HepG2 (cell line): ENCODE measurements at regions not wholly inside any gene's neighbourhood (a gene's known extent, or its start where the extent isn't known, plus 50 kb on each side); places are given as distances from the start of the nearest gene placed in this dataset.
A peak's percentile ranks its signal among the peaks of the same experiment; 100 is the strongest.

Source experiments
- ATAC-seq: fragments of 200-7000 bp; cut with Tn5 transposase; 3 replicates; pipeline ENCODE4 v1.9.1; 2020; ENCODE audit warnings: mild to moderate bottlenecking, moderate library complexity
- BruUV-seq: library from RNA; stranded (reverse); fragments of 400-500 nt; replicated peaks from 2 replicates; lab custom pipeline; 2021; lab: Mats Ljungman, UMichigan
- CTCF ChIA-PET: fragments of 300-600 bp; formaldehyde crosslinking; extraction: SDS; loops from one replicate; lab custom pipeline; 2021; ENCODE audit warnings: low total read pairs, inconsistent platforms, low intra/inter-chr PET ratio; lab: Yijun Ruan, JAX
- POLR2A ChIA-PET: fragments of 350-600 bp; sonication (Branson Sonifier 250); formaldehyde crosslinking; loops from one replicate; lab custom pipeline; 2020; ENCODE audit warnings: antibody characterized with exemption, inconsistent platforms; lab: Yijun Ruan, JAX
- DNase-seq: peaks from one replicate; pipeline ENCODE4 v3.0.0-alpha.2; 2015; ENCODE audit warnings: low spot score
- FAIRE-seq: peaks from 3 replicates; lab custom pipeline; 2011; peaks lifted over from hg19 to GRCh38; lab: Jason Lieb, UNC
- H2AFZ ChIP-seq: one replicate; pipeline ENCODE4 v1.6.1; 2011; ENCODE audit warnings: low read length, inconsistent platforms
- H3K27ac ChIP-seq: fragments of 300-600 bp; 3 replicates; pipeline ENCODE4 v1.8.0; 2011; ENCODE audit warnings: mixed run types, mild to moderate bottlenecking, mixed read lengths, low read length, inconsistent platforms; ENCODE audit not compliant: insufficient read depth; ENCODE audit errors: extremely low read length
- H3K27me3 ChIP-seq, 2 experiments: fragments of 200-600 bp in 1 of 2; 2 replicates in 1 of 2; 3 replicates in 1 of 2; pipeline versions ENCODE4 v1.6.0 to v1.8.0; 2011; ENCODE audit warnings: low read length in 2 of 2, mild to moderate bottlenecking in 2 of 2, moderate library complexity in 2 of 2, inconsistent platforms in 1 of 2; ENCODE audit not compliant: insufficient read depth in 2 of 2, control insufficient read depth in 1 of 2
- H3K36me3 ChIP-seq, 2 experiments: fragments of 200-600 bp in 1 of 2; replicated peaks in 1 of 2; 2 replicates in 1 of 2; 3 replicates in 1 of 2; pipeline versions ENCODE4 v1.5.1 to v1.8.0; 2011; ENCODE audit warnings: low read length in 2 of 2, inconsistent platforms in 1 of 2; ENCODE audit not compliant: insufficient read depth in 2 of 2, control insufficient read depth in 1 of 2
- H3K4me1 ChIP-seq: 2 replicates; pipeline ENCODE4 v1.5.1; 2012; ENCODE audit warnings: low read length, inconsistent platforms; ENCODE audit not compliant: insufficient read depth
- H3K4me2 ChIP-seq: 2 replicates; pipeline ENCODE4 v1.6.0; 2011; ENCODE audit warnings: low read depth, low read length, inconsistent platforms
- H3K4me3 ChIP-seq, 3 experiments: fragments of 200-600 bp in 1 of 3; sonication (generic), shearing (Covaris generic) in 1 of 3; replicated peaks in 1 of 3; 2 replicates each; pipeline ENCODE4 v1.5.1; 2011 to 2016; ENCODE audit warnings: low read length in 3 of 3, inconsistent platforms in 2 of 3, low read depth in 2 of 3, mild to moderate bottlenecking in 2 of 3, control low read depth in 1 of 3, mixed read lengths in 1 of 3; ENCODE audit not compliant: insufficient read depth in 1 of 3
- H3K79me2 ChIP-seq: one replicate; pipeline ENCODE4 v1.6.1; 2011; ENCODE audit warnings: low read length, inconsistent platforms; ENCODE audit not compliant: insufficient read depth
- H3K9ac ChIP-seq: 2 replicates; pipeline ENCODE4 v1.6.0; 2011; ENCODE audit warnings: mild to moderate bottlenecking, low read depth, low read length, inconsistent platforms; ENCODE audit not compliant: insufficient read depth
- H3K9me3 ChIP-seq: 2 replicates; pipeline ENCODE4 v1.5.1; 2012; ENCODE audit warnings: mild to moderate bottlenecking, low read length
- H4K20me1 ChIP-seq: 2 replicates; pipeline ENCODE4 v1.6.0; 2011; ENCODE audit warnings: inconsistent platforms, mild to moderate bottlenecking, low read length, moderate library complexity; ENCODE audit not compliant: insufficient read depth
- CREB1 ChIP-seq, 2 experiments: fragments of 450-650 bp in 1 of 2; IDR thresholded peaks; 2 replicates each; pipeline ENCODE4 v1.6.1; 2016 to 2017; ENCODE audit warnings: control low read depth in 1 of 2, mild to moderate bottlenecking in 1 of 2, missing compliant biosample characterization in 1 of 2, missing genetic modification characterization in 1 of 2
- DR1 ChIP-seq: sonication (generic); formaldehyde crosslinking; IDR thresholded peaks from 2 replicates; pipeline ENCODE4 v1.8.0; 2021; ENCODE audit warnings: mild to moderate bottlenecking, missing genetic modification reagents, inconsistent platforms
- ETV6 ChIP-seq: sonication (generic); formaldehyde crosslinking; conservative IDR thresholded peaks from 2 replicates; pipeline ENCODE4 v1.4.0; 2020; ENCODE audit warnings: missing genetic modification reagents
- FIP1L1 ChIP-seq: fragments of 200-400 bp; formaldehyde crosslinking; IDR thresholded peaks from 2 replicates; pipeline ENCODE4 v1.6.1; 2018; ENCODE audit warnings: low read depth, mild to moderate bottlenecking, low read length, moderate library complexity, borderline replicate concordance; ENCODE audit not compliant: insufficient read depth
- HNRNPUL1 ChIP-seq: fragments of 200-400 bp; formaldehyde crosslinking; IDR thresholded peaks from 2 replicates; pipeline ENCODE4 v1.6.1; 2017; ENCODE audit warnings: low read depth, mild to moderate bottlenecking, low read length, moderate library complexity
- HOXA5 ChIP-seq: sonication (generic); formaldehyde crosslinking; IDR thresholded peaks from 2 replicates; pipeline ENCODE4 v1.4.0; 2020; ENCODE audit warnings: missing genetic modification reagents
- ISL2 ChIP-seq: sonication (generic); formaldehyde crosslinking; IDR thresholded peaks from 2 replicates; pipeline ENCODE4 v1.5.0; 2020; ENCODE audit warnings: missing genetic modification reagents
- MIER3 ChIP-seq: IDR thresholded peaks from 2 replicates; pipeline ENCODE4 v1.6.1; 2016; ENCODE audit warnings: missing compliant biosample characterization, borderline replicate concordance
- TEAD2 ChIP-seq: sonication (generic); formaldehyde crosslinking; IDR thresholded peaks from 2 replicates; pipeline ENCODE4 v1.9.0; 2021; ENCODE audit warnings: missing genetic modification reagents
- THYN1 ChIP-seq: sonication (generic); formaldehyde crosslinking; IDR thresholded peaks from 2 replicates; pipeline ENCODE4 v1.8.1; 2023; ENCODE audit warnings: low read depth, mild to moderate bottlenecking, moderate library complexity, missing genetic modification reagents, borderline replicate concordance
- U2AF2 ChIP-seq: fragments of 200-400 bp; formaldehyde crosslinking; IDR thresholded peaks from 2 replicates; pipeline ENCODE4 v1.6.1; 2017; ENCODE audit warnings: low read depth, mild to moderate bottlenecking, low read length
- ZEB1 ChIP-seq: IDR thresholded peaks from 2 replicates; pipeline ENCODE4 v1.6.1; 2012; ENCODE audit warnings: mild to moderate bottlenecking, low read depth, inconsistent platforms; ENCODE audit not compliant: insufficient replicate concordance
- ZNF20 ChIP-seq: sonication (generic); formaldehyde crosslinking; IDR thresholded peaks from 2 replicates; pipeline ENCODE4 v1.4.0; 2020; ENCODE audit warnings: mild to moderate bottlenecking, moderate library complexity, missing genetic modification reagents
- ZNF431 ChIP-seq: sonication (generic); formaldehyde crosslinking; IDR thresholded peaks from 2 replicates; pipeline ENCODE4 v1.9.0; 2022; ENCODE audit warnings: missing genetic modification reagents, low read depth, mild to moderate bottlenecking, borderline replicate concordance
- WGBS: methylation state at CpG from one replicate; pipeline ENCODE4 v1.1.6; 2017; ENCODE audit warnings: low lambda C conversion rate; 5-methylcytosine and 5-hydroxymethylcytosine counted together
- in situ Hi-C: cut with HindIII; loops from 2 replicates; pipeline ENCODE4 v1.10.0; 2017; ENCODE audit warnings: low pct_unique_long_range_greater_than_20kb; ENCODE audit not compliant: extremely low pct_ligation_motif_present
- intact Hi-C: fragments of 100-400 bp; cut with micrococcal nuclease; formaldehyde crosslinking; loops from one replicate; pipeline ENCODE4 v1.10.0; 2022; ENCODE audit not compliant: unreplicated experiment
- TF ChIP-seq, protein P1 (sequence below): sonication (generic); formaldehyde crosslinking; IDR thresholded peaks from 2 replicates; pipeline ENCODE4 v1.4.0; 2020; ENCODE audit warnings: mild to moderate bottlenecking, missing genetic modification reagents

DNA sequence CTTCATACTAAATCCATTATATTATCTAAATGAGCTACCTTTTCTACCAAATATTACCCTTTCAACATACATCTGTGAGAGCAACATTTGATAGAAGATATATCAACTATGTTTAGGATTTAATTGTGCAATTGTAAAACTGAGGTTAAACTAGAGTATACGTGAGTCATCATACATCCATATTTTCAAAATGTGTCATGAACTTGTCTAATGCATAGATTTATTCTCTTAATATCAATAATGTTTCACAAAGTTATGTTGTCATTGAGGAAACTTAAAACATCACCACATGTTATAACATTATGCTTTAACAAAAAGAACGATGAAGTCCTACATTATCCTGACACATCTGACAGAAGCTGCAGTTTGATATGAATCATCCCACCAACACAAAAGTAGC lies 645.5 kb upstream of the NOVA1 start:
- no peaks in the 10 kb centered on the region for H3K36me3 ChIP-seq
- TF ChIP-seq, protein P1, sequence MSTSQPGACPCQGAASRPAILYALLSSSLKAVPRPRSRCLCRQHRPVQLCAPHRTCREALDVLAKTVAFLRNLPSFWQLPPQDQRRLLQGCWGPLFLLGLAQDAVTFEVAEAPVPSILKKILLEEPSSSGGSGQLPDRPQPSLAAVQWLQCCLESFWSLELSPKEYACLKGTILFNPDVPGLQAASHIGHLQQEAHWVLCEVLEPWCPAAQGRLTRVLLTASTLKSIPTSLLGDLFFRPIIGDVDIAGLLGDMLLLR (CRISPR knock-in tag), result no peak
- TF ChIP-seq CREB1 (IDR thresholded peaks at IDR 0.05) (peak; percentile 79), CREB1 (CRISPR knock-in tag; IDR thresholded peaks at IDR 0.05) (no peak), HNRNPUL1 (peak; percentile 25; the same call in 1 of the 2 replicates)
- TF ChIP-seq, all 625 proteins: peak for 2
- CTCF ChIA-PET, result no interaction called here
- no peaks in the 10 kb centered on the region for H3K27me3 ChIP-seq
- in situ Hi-C loops, result no loop called here
- no peak overlapping the region for H3K4me3 ChIP-seq
- ATAC-seq (no peak), DNase-seq (no peak), FAIRE-seq (peak; percentile 4)
- no peak overlapping the region for H3K4me2 ChIP-seq
- no peak overlapping the region for H3K9ac ChIP-seq
- WGBS, result 23% methylated on average over 2 of the region's 2 CpGs
- H3K4me1 ChIP-seq, result no peaks in the 10 kb centered on the region
- intact Hi-C loops, result no loop called here
- H3K9me3 ChIP-seq, result peaks cover 86% of the 10 kb centered on the region
- POLR2A ChIA-PET, result no interaction called here
- no peaks in the 10 kb centered on the region for H3K79me2 ChIP-seq
- H3K27ac ChIP-seq, result no peak overlapping the region
- BruUV-seq, result no TSS peak
- no peak overlapping the region for H2AFZ ChIP-seq
- no peaks in the 10 kb centered on the region for H4K20me1 ChIP-seq

DNA sequence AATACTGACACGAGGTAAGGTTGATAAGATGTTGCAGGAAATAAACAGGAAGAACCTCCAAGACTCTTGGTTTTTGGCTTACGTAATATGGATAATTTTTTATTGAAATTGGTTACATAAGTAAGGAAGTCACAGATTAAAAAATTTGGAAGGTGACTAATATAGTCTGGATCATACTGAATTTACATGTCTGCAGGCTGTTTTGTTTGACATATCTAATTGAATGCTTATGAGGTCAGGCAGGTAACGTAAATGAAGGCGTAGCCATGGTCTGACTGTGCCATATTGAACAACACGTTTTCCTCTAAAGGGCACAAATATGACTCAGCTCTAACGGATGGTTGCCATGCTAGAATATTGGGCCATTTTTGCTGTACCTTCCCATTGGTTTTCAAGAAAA lies 648.1 kb upstream of the NOVA1 start:
- Histone ChIP-seq H2AFZ (no peak overlapping the region), H3K9ac (no peak overlapping the region), H3K27me3 (no peaks in the 10 kb centered on the region), H3K4me1 (no peaks in the 10 kb centered on the region), H3K27ac (no peak overlapping the region), H3K4me2 (no peak overlapping the region), H3K36me3 (no peaks in the 10 kb centered on the region), H3K4me3 (no peak overlapping the region), H3K79me2 (no peaks in the 10 kb centered on the region), H3K9me3 (peaks cover 99% of the 10 kb centered on the region), H4K20me1 (no peaks in the 10 kb centered on the region)
- TF ChIP-seq TEAD2 (CRISPR knock-in tag) (no peak), ZEB1 (no peak), ZNF20 (CRISPR knock-in tag) (no peak), ISL2 (no peak), ZNF431 (CRISPR knock-in tag) (no peak), ETV6 (CRISPR knock-in tag) (no peak), MIER3 (CRISPR knock-in tag) (no peak), DR1 (CRISPR knock-in tag) (no peak), FIP1L1 (no peak), HOXA5 (CRISPR knock-in tag) (no peak), U2AF2 (no peak), THYN1 (CRISPR knock-in tag) (no peak)
- TF ChIP-seq, protein P1 (CRISPR knock-in tag), result no peak
- 10% methylated on average over 6 of the region's 6 CpGs for WGBS
- no peak for DNase-seq
- no peak for ATAC-seq
- CTCF ChIA-PET, result no interaction called here
- intact Hi-C loops, result no loop called here
- POLR2A ChIA-PET, result no interaction called here
- in situ Hi-C loops, result no loop called here
- FAIRE-seq, result no peak
- BruUV-seq, result no TSS peak
